ENCODE measurements at regions not wholly inside any gene's neighbourhood (a gene's known extent, or its start where the extent isn't known, plus 50 kb on each side); places are given as distances from the start of the nearest gene placed in this dataset.
A peak's percentile ranks its signal among the peaks of the same experiment; 100 is the strongest.

GRCh38 chr4:89609756-89610155, 227.2 kb downstream of the SNCA start:
- no peak for TF ChIP-seq CTCF (IDR thresholded peaks at IDR 0.05; ENCODE audit: borderline replicate concordance, insufficient read depth, low read depth, low read length)
- no peak overlapping the region for H3K4me3 ChIP-seq (ENCODE audit: low read depth, low read length)

- TF ChIP-seq CTCF (IDR thresholded peaks at IDR 0.05; ENCODE audit: borderline replicate concordance, insufficient read depth, low read depth, low read length): no peak
- H3K4me3 ChIP-seq (ENCODE audit: low read depth, low read length): no peak overlapping the region
These were observed 232.0 kb downstream of the SNCA start for GRCh38 chr4:89604951-89605350.

- TF ChIP-seq CTCF (IDR thresholded peaks at IDR 0.05; ENCODE audit: borderline replicate concordance, insufficient read depth, low read depth, low read length): no peak
- H3K4me3 ChIP-seq (ENCODE audit: low read depth, low read length): no peak overlapping the region
These were observed 237.9 kb downstream of the SNCA start for GRCh38 chr4:89599026-89599425.

GRCh38 chr4:89598602-89599001, 238.4 kb downstream of the SNCA start:
- TF ChIP-seq CTCF (IDR thresholded peaks at IDR 0.05; ENCODE audit: borderline replicate concordance, insufficient read depth, low read depth, low read length): 0 out of 2 replicates have a peak, but pooled peaks have one; percentile 6
- no peak overlapping the region for H3K4me3 ChIP-seq (ENCODE audit: low read depth, low read length)

GRCh38 chr4:89595125-89595789, 241.7 kb downstream of the SNCA start:
- TF ChIP-seq CTCF (IDR thresholded peaks at IDR 0.05; ENCODE audit: borderline replicate concordance, insufficient read depth, low read depth, low read length): no peak
- H3K4me3 ChIP-seq (ENCODE audit: low read depth, low read length): no peak overlapping the region

- TF ChIP-seq CTCF (IDR thresholded peaks at IDR 0.05; ENCODE audit: borderline replicate concordance, insufficient read depth, low read depth, low read length): no peak
- H3K4me3 ChIP-seq (ENCODE audit: low read depth, low read length): no peak overlapping the region
These were observed 246.8 kb downstream of the SNCA start for GRCh38 chr4:89590128-89590527.

GRCh38 chr4:89588421-89588820, 248.5 kb downstream of the SNCA start:
- no peak for TF ChIP-seq CTCF (IDR thresholded peaks at IDR 0.05; ENCODE audit: borderline replicate concordance, insufficient read depth, low read depth, low read length)
- no peak overlapping the region for H3K4me3 ChIP-seq (ENCODE audit: low read depth, low read length)

Measured in GM12875 (cell line).